GM12878 (cell line): ENCODE measurements at regions not wholly inside any gene's neighbourhood (a gene's known extent, or its start where the extent isn't known, plus 50 kb on each side); places are given as distances from the start of the nearest gene placed in this dataset.

Source experiments
- CBFB ChIP-seq: IDR thresholded peaks from 2 replicates; pipeline ENCODE4 v1.6.1; 2016; ENCODE audit warnings: antibody characterized with exemption, low read depth
- FOS ChIP-seq: IDR thresholded peaks from 3 replicates; pipeline ENCODE4 v1.6.1; 2011; ENCODE audit warnings: borderline replicate concordance; ENCODE audit not compliant: insufficient read length; ENCODE audit errors: extremely low read depth
- NFIC ChIP-seq: IDR thresholded peaks from 2 replicates; pipeline ENCODE4 v1.6.1; 2012; ENCODE audit warnings: low read depth, mild to moderate bottlenecking, inconsistent platforms, low read length, moderate library complexity
- NR2C2 ChIP-seq: IDR thresholded peaks from 2 replicates; pipeline ENCODE4 v1.6.1; 2011; ENCODE audit warnings: borderline replicate concordance, low read depth; ENCODE audit not compliant: control insufficient read depth, insufficient read length
- PBX3 ChIP-seq: IDR thresholded peaks from 2 replicates; pipeline ENCODE4 v1.6.1; 2011; ENCODE audit warnings: mild to moderate bottlenecking, low read depth, low read length, moderate library complexity; ENCODE audit not compliant: insufficient replicate concordance
- PKNOX1 ChIP-seq: fragments of 450-650 bp; IDR thresholded peaks from 2 replicates; pipeline ENCODE4 v1.6.1; 2016; ENCODE audit warnings: mild to moderate bottlenecking
- PRDM15 ChIP-seq: fragments of 450-650 bp; formaldehyde crosslinking; IDR thresholded peaks from 2 replicates; pipeline ENCODE4 v1.4.0; 2020; ENCODE audit warnings: mild to moderate bottlenecking, moderate library complexity
- RCOR1 ChIP-seq: conservative IDR thresholded peaks from 2 replicates; pipeline ENCODE4 v1.6.1; 2012; ENCODE audit warnings: low read depth, low read length, improper control_type of control experiment
- TARDBP ChIP-seq: IDR thresholded peaks from 2 replicates; pipeline ENCODE4 v1.6.1; 2016; ENCODE audit warnings: borderline replicate concordance
- ZNF274 ChIP-seq: IDR thresholded peaks from one replicate; pipeline ENCODE4 v1.8.0; 2011; ENCODE audit not compliant: insufficient read length, insufficient read depth

GRCh38 chr1:65596768-65597167 lies 176.3 kb downstream of the LEPR start (continued):
- TF ChIP-seq ZNF274 (no peak), NR2C2 (no peak), NFIC (no peak), RCOR1 (no peak), TARDBP (no peak), FOS (no peak), CBFB (no peak), PBX3 (no peak), PRDM15 (CRISPR knock-in tag) (no peak), PKNOX1 (no peak)
